ENCODE measurements at regions not wholly inside any gene's neighbourhood (a gene's known extent, or its start where the extent isn't known, plus 50 kb on each side); places are given as distances from the start of the nearest gene placed in this dataset.
"Not testable (repeated sequence)": the region's sequence is repeated elsewhere in the genome, so short reads cannot be mapped to it uniquely, and the experiment has no call there.

DNA sequence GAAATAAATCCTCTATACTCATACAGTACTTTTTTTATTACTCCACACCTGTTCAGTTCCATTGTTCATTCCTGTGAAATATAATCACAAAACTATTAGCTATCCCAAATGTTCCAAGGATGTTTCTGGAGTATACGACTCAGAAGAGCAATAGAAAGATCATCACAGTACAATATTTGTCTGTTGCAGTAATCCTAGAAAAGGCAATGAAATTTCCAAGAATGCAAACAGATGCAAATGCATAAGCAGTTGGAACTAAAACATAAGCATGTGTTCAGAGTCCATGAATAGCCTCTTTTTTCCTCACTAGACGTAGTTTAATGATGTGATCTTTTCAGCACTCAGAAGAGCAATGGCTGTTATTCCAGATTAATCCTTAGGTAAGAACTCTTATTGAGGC, 55.2 kb downstream of the RTL3 start:
- ATAC-seq = no peak
- no peak for DNase-seq (ENCODE audit: low spot score)
- no peaks in the 10 kb centered on the region for H3K36me3 Mint-ChIP-seq
- H3K4me3 Mint-ChIP-seq = no peak overlapping the region
- H3K4me1 Mint-ChIP-seq (ENCODE audit: low read depth in 2 of 2) = no peaks in the 10 kb centered on the region
- H3K27ac Mint-ChIP-seq = no peak overlapping the region
- peaks cover 0 to 12% of the 10 kb centered on the region in 2 donors for H3K27me3 Mint-ChIP-seq
- peaks cover 5% of the 10 kb centered on the region for H3K9me3 Mint-ChIP-seq

GRCh38 chrX:78595901-78596502, 63.1 kb downstream of the RTL3 start:
- H3K27ac Mint-ChIP-seq = no peak overlapping the region

GRCh38 chrX:78593701-78594100, 65.4 kb downstream of the RTL3 start:
- H3K4me1 Mint-ChIP-seq (ENCODE audit: low read depth in 2 of 2) = peaks cover 0 to 7% of the 10 kb centered on the region in 2 donors
- H3K27me3 Mint-ChIP-seq = peaks cover 0 to 7% of the 10 kb centered on the region in 2 donors
- H3K36me3 Mint-ChIP-seq = peaks cover 9% of the 10 kb centered on the region
- H3K27ac Mint-ChIP-seq = no peak overlapping the region
- H3K4me3 Mint-ChIP-seq = no peak overlapping the region
- DNase-seq (ENCODE audit: low spot score) (no peak), ATAC-seq (no peak)
- H3K9me3 Mint-ChIP-seq = peaks cover 3% of the 10 kb centered on the region

More at GRCh38 chrX:78595901-78596502, 63.1 kb downstream of the RTL3 start:
- peaks cover 8% of the 10 kb centered on the region for H3K9me3 Mint-ChIP-seq
- H3K36me3 Mint-ChIP-seq = peaks cover 9% of the 10 kb centered on the region
- H3K27me3 Mint-ChIP-seq = peaks cover 0 to 13% of the 10 kb centered on the region in 2 donors
- H3K4me1 Mint-ChIP-seq (ENCODE audit: low read depth in 2 of 2) = peaks cover 0 to 7% of the 10 kb centered on the region in 2 donors
- ATAC-seq (peak; percentile 66 to 78), DNase-seq (ENCODE audit: low spot score) (no peak)
- H3K4me3 Mint-ChIP-seq = no peak overlapping the region

DNA sequence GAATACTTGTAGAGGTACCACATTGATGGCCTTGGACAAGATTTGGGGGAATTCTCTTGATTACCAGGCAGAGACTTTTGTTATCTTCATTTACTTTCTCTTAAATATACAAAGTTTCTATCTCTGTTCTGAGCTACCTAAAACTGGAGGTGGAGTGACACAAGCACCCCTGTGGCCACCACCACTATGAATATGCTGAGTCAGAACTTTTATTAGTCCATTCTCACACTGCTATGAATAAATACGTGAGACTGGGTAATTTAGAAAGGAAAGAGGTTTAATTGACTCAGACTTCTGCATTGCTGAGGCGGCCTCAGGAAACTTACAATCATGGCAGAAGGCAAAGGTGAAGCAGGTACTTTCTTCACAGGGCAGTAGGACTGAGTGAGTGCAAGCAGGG, 67.1 kb downstream of the RTL3 start:
- no peak for DNase-seq (ENCODE audit: low spot score)
- Mint-ChIP-seq H3K4me3 (no peak overlapping the region), H3K27me3 (peaks cover 0 to 7% of the 10 kb centered on the region in 2 donors), H3K4me1 (ENCODE audit: low read depth in 2 of 2) (peaks cover 0 to 7% of the 10 kb centered on the region in 2 donors), H3K36me3 (peaks cover 9% of the 10 kb centered on the region), H3K9me3 (peaks cover 3% of the 10 kb centered on the region), H3K27ac (no peak overlapping the region)
- ATAC-seq = no peak

DNA sequence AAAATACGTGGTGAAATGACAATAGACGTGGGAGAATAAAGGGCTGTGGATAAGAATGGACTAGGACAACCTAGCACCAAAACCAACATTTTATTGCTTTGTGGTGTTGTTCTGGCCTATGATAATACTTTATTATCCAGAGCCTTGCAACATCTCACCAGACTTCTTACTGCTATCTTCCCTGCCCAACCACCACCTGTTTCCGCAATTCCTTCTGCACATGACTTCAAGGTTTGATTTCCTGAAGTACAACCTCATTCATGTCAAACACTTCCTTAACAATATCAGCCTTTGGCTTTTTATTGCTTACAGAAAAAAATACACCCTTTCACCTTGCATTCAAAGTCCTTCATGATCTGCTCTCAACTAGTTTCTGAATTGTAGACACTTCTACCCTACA, 84.8 kb downstream of the RTL3 start:
- H3K4me1 Mint-ChIP-seq (ENCODE audit: low read depth in 2 of 2) = peaks cover 0 to 14% of the 10 kb centered on the region in 2 donors

DNA sequence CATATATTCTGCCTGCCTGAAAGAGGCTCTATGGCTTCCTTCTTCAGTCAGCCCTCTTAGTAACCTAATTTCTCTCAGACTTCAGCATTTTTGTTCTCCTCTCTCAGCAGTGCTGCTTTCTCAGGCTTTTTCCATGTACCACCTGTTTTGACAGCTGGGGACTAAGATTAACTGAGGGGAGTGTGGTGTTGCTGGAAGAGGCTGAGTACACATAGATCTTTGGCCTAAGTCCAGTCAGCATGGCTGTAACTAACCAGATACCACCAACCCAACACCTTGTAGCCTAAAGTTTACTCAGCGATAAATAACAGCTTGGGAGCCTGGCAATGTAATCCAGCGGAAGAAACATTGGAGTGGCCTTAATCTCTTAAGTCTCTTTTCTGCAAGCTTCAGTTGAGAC, 85.5 kb downstream of the RTL3 start:
- H3K4me1 Mint-ChIP-seq (ENCODE audit: low read depth in 2 of 2) = peaks cover 0 to 14% of the 10 kb centered on the region in 2 donors

More for the DNA sequence above, 84.8 kb downstream of the RTL3 start:
- no peak overlapping the region for H3K4me3 Mint-ChIP-seq
- H3K27ac Mint-ChIP-seq = no peak overlapping the region
- no peaks in the 10 kb centered on the region for H3K36me3 Mint-ChIP-seq
- no peak for DNase-seq (ENCODE audit: low spot score)
- ATAC-seq = no peak
- H3K9me3 Mint-ChIP-seq = no peaks in the 10 kb centered on the region
- H3K27me3 Mint-ChIP-seq = peaks cover 0 to 9% of the 10 kb centered on the region in 2 donors

GRCh38 chrX:78571849-78572248, 87.3 kb downstream of the RTL3 start:
- Mint-ChIP-seq H3K27ac (no peak overlapping the region), H3K36me3 (no peaks in the 10 kb centered on the region), H3K27me3 (peaks cover 0 to 15% of the 10 kb centered on the region in 2 donors), H3K4me1 (ENCODE audit: low read depth in 2 of 2) (peaks cover 0 to 14% of the 10 kb centered on the region in 2 donors), H3K4me3 (no peak overlapping the region), H3K9me3 (no peaks in the 10 kb centered on the region)
- ATAC-seq (no peak), DNase-seq (ENCODE audit: low spot score) (no peak)

More for the DNA sequence above, 85.5 kb downstream of the RTL3 start:
- Mint-ChIP-seq H3K27me3 (peaks cover 0 to 9% of the 10 kb centered on the region in 2 donors), H3K27ac (no peak overlapping the region), H3K9me3 (no peaks in the 10 kb centered on the region), H3K4me3 (no peak overlapping the region), H3K36me3 (no peaks in the 10 kb centered on the region)
- DNase-seq (ENCODE audit: low spot score) (no peak), ATAC-seq (no peak)

- DNase-seq (ENCODE audit: low spot score) (no peak), ATAC-seq (no peak)
- no peaks in the 10 kb centered on the region for H3K36me3 Mint-ChIP-seq
- no peaks in the 10 kb centered on the region for H3K9me3 Mint-ChIP-seq
- no peak overlapping the region for H3K4me3 Mint-ChIP-seq
- H3K4me1 Mint-ChIP-seq (ENCODE audit: low read depth in 2 of 2) = peaks cover 0 to 5% of the 10 kb centered on the region in 2 donors
- H3K27ac Mint-ChIP-seq = no peak overlapping the region
- no peaks in the 10 kb centered on the region for H3K27me3 Mint-ChIP-seq
Observed at GRCh38 chrX:78555401-78555980, 103.6 kb downstream of the RTL3 start.

- DNase-seq (ENCODE audit: low spot score); H3K36me3 Mint-ChIP-seq; H3K9me3 Mint-ChIP-seq; H3K4me3 Mint-ChIP-seq; ATAC-seq; H3K27ac Mint-ChIP-seq; H3K4me1 Mint-ChIP-seq (ENCODE audit: low read depth in 2 of 2): not testable (repeated sequence)
- peaks cover 8 to 11% of the 10 kb centered on the region in 2 donors for H3K27me3 Mint-ChIP-seq
Observed at GRCh38 chrX:78552628-78553027, 106.5 kb downstream of the RTL3 start.

DNA sequence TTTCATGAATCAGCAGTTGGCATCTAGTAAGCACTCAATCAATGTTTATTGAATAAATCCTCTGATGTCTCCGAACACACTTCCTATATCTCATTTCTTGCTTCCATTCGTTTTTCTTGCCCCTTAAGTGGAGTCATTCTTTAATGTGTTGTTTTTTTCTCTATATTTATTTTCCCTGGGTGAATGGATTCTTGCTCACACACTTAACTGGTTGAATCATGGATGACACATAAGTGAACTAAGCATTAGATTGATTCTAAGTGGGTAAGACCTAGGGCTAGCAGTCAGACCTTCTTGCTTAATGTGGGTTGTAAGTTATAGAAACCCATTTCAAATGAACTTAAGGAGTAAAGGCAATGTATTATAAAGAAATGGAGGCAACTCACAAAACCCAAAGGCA, 111.1 kb downstream of the RTL3 start:
- ATAC-seq = no peak
- H3K27ac Mint-ChIP-seq = no peak overlapping the region
- H3K36me3 Mint-ChIP-seq = peaks cover 22% of the 10 kb centered on the region
- H3K9me3 Mint-ChIP-seq = peaks cover 11% of the 10 kb centered on the region
- DNase-seq (ENCODE audit: low spot score) = no peak
- peaks cover 0 to 5% of the 10 kb centered on the region in 2 donors for H3K4me1 Mint-ChIP-seq (ENCODE audit: low read depth in 2 of 2)
- H3K27me3 Mint-ChIP-seq = peaks cover 13 to 17% of the 10 kb centered on the region in 2 donors
- no peak overlapping the region for H3K4me3 Mint-ChIP-seq

- no peak overlapping the region for H3K4me3 Mint-ChIP-seq
- DNase-seq (ENCODE audit: low spot score) = no peak
- peaks cover 16% of the 10 kb centered on the region for H3K9me3 Mint-ChIP-seq
- H3K4me1 Mint-ChIP-seq (ENCODE audit: low read depth in 2 of 2) = no peaks in the 10 kb centered on the region
- peaks cover 13 to 23% of the 10 kb centered on the region in 2 donors for H3K27me3 Mint-ChIP-seq
- no peak overlapping the region for H3K27ac Mint-ChIP-seq
- ATAC-seq = no peak
- peaks cover 31% of the 10 kb centered on the region for H3K36me3 Mint-ChIP-seq
Observed at GRCh38 chrX:78545233-78545632, 113.9 kb downstream of the RTL3 start.

DNA sequence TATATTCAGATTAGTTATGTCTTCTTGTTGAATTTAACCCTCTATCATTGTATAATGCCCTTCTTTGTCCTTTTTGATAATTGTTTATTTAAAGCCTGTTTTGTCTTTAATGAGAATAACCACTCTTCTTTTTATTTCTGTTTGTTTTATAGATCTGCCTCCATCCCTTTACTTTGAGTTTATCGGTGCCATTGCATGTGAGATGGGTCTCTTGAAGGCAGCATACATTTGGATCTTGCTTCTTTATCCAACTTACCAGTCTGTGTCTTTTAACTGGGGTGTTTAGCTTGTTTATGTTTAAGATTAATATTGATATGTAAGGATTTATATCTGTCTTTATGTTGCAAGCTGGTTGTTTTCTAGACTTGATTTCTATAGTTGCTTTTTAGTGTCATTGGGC, 115.8 kb downstream of the RTL3 start:
- no peak for ATAC-seq
- Mint-ChIP-seq H3K9me3 (peaks cover 19% of the 10 kb centered on the region), H3K27ac (no peak overlapping the region), H3K27me3 (peaks cover 8 to 19% of the 10 kb centered on the region in 2 donors), H3K36me3 (peaks cover 31% of the 10 kb centered on the region), H3K4me1 (ENCODE audit: low read depth in 2 of 2) (no peaks in the 10 kb centered on the region), H3K4me3 (no peak overlapping the region)
- DNase-seq (ENCODE audit: low spot score) = no peak

DNA sequence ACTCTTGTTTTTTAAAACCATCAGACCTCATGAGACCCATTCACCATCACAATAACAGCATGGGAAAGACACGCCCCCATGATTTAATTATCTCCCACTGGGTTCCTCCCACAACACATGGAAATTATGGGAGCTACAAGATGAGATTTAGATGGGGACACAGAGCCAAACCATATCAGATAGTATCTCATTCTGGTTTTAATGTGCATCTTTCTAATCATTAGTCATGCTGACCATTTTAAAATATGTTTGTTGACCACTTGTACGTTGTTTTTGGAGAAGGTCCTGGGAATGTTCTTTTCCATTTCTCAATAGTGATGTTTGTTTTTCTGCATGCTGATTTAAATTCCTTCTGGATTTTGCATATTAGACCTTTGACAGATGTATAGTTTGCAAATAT, 119.0 kb downstream of the RTL3 start:
- Mint-ChIP-seq H3K4me1 (ENCODE audit: low read depth in 2 of 2) (no peaks in the 10 kb centered on the region), H3K27me3 (peaks cover 0 to 13% of the 10 kb centered on the region in 2 donors), H3K36me3 (peaks cover 24% of the 10 kb centered on the region), H3K4me3 (no peak overlapping the region), H3K27ac (no peak overlapping the region), H3K9me3 (peaks cover 19% of the 10 kb centered on the region)
- no peak for DNase-seq (ENCODE audit: low spot score)
- ATAC-seq = no peak

GRCh38 chrX:78534221-78534620, 124.9 kb downstream of the RTL3 start:
- Mint-ChIP-seq H3K9me3 (no peaks in the 10 kb centered on the region), H3K36me3 (no peaks in the 10 kb centered on the region), H3K4me3 (no peak overlapping the region), H3K4me1 (ENCODE audit: low read depth in 2 of 2) (no peaks in the 10 kb centered on the region), H3K27me3 (peaks cover 0 to 11% of the 10 kb centered on the region in 2 donors), H3K27ac (no peak overlapping the region)
- DNase-seq (ENCODE audit: low spot score) = no peak
- ATAC-seq = no peak
